ENCODE measurements at regions not wholly inside any gene's neighbourhood (a gene's known extent, or its start where the extent isn't known, plus 50 kb on each side); places are given as distances from the start of the nearest gene placed in this dataset.
"Not testable (repeated sequence)": the region's sequence is repeated elsewhere in the genome, so short reads cannot be mapped to it uniquely, and the experiment has no call there.

GRCh38 chr2:145797692-145798091 is 1277.8 kb upstream of the ZEB2 start:
- no peaks in the 10 kb centered on the region for H3K9me3 ChIP-seq
- 96 to 98% (median 97%) methylated on average over 4 of the region's 4 CpGs for WGBS, 3 donors
- no peak for TF ChIP-seq CTCF (IDR thresholded peaks at IDR 0.05)
- no peaks in the 10 kb centered on the region for H3K27me3 ChIP-seq (ENCODE audit: insufficient read depth in 3 of 3, low read length in 2 of 3)
- H3K27ac ChIP-seq, result no peak overlapping the region
- intact Hi-C loops (cut with DNase I), result no loop called here
- no peak for ATAC-seq
- H3K36me3 ChIP-seq (ENCODE audit: insufficient read depth in 1 of 2, low read depth in 1 of 2), result no peaks in the 10 kb centered on the region
- no peak overlapping the region for H3K4me3 ChIP-seq
- DNase-seq, result no peak
- H3K4me1 ChIP-seq, result no peaks in the 10 kb centered on the region

GRCh38 chr2:145792745-145793144 is 1272.8 kb upstream of the ZEB2 start:
- WGBS, 3 donors, result 47 to 60% (median 55%) methylated on average over 3 of the region's 3 CpGs
- ATAC-seq (no peak), DNase-seq (no peak)
- Histone ChIP-seq H3K36me3 (ENCODE audit: insufficient read depth in 1 of 2, low read depth in 1 of 2) (no peaks in the 10 kb centered on the region), H3K4me1 (no peaks in the 10 kb centered on the region), H3K27me3 (ENCODE audit: insufficient read depth in 3 of 3, low read length in 2 of 3) (no peaks in the 10 kb centered on the region), H3K9me3 (no peaks in the 10 kb centered on the region), H3K4me3 (no peak overlapping the region), H3K27ac (no peak overlapping the region)
- TF ChIP-seq CTCF (IDR thresholded peaks at IDR 0.05), result no peak
- intact Hi-C loops (cut with DNase I), result no loop called here

GRCh38 chr2:145789636-145790035 is 1269.7 kb upstream of the ZEB2 start:
- no peak for TF ChIP-seq CTCF (IDR thresholded peaks at IDR 0.05)
- H3K4me3 ChIP-seq, result no peak overlapping the region
- intact Hi-C loops (cut with DNase I), result no loop called here
- H3K27ac ChIP-seq, result no peak overlapping the region
- H3K27me3 ChIP-seq (ENCODE audit: insufficient read depth in 3 of 3, low read length in 2 of 3), result no peaks in the 10 kb centered on the region
- DNase-seq (no peak), ATAC-seq (no peak)
- WGBS, 3 donors, result 88 to 92% (median 90%) methylated on average over 3 of the region's 3 CpGs
- no peaks in the 10 kb centered on the region for H3K36me3 ChIP-seq (ENCODE audit: insufficient read depth in 1 of 2, low read depth in 1 of 2)
- H3K4me1 ChIP-seq, result no peaks in the 10 kb centered on the region
- H3K9me3 ChIP-seq, result no peaks in the 10 kb centered on the region

GRCh38 chr2:145787597-145788361 is 1267.9 kb upstream of the ZEB2 start:
- H3K4me1 ChIP-seq; ATAC-seq; H3K27me3 ChIP-seq (ENCODE audit: insufficient read depth in 3 of 3, low read length in 2 of 3); H3K27ac ChIP-seq; H3K4me3 ChIP-seq; intact Hi-C loops (cut with DNase I); H3K9me3 ChIP-seq; H3K36me3 ChIP-seq (ENCODE audit: insufficient read depth in 1 of 2, low read depth in 1 of 2); DNase-seq: not testable (repeated sequence)
- 93 to 97% (median 97%) methylated on average over 6 of the region's 6 CpGs for whole genome bisulfite sequencing, 3 donors

- ATAC-seq; H3K4me3 ChIP-seq; H3K4me1 ChIP-seq; H3K36me3 ChIP-seq (ENCODE audit: insufficient read depth in 1 of 2, low read depth in 1 of 2); H3K9me3 ChIP-seq; H3K27me3 ChIP-seq (ENCODE audit: insufficient read depth in 3 of 3, low read length in 2 of 3); intact Hi-C loops (cut with DNase I); H3K27ac ChIP-seq; DNase-seq: not testable (repeated sequence)
- WGBS, 3 donors, result 94 to 97% (median 95%) methylated on average over 5 of the region's 5 CpGs
Observed at GRCh38 chr2:145782607-145783006, 1262.7 kb upstream of the ZEB2 start.

- Histone ChIP-seq H3K27ac (no peak overlapping the region), H3K4me1 (no peaks in the 10 kb centered on the region), H3K36me3 (ENCODE audit: insufficient read depth in 1 of 2, low read depth in 1 of 2) (no peaks in the 10 kb centered on the region), H3K27me3 (ENCODE audit: insufficient read depth in 3 of 3, low read length in 2 of 3) (no peaks in the 10 kb centered on the region), H3K4me3 (no peak overlapping the region), H3K9me3 (no peaks in the 10 kb centered on the region)
- DNase-seq, result no peak
- TF ChIP-seq CTCF (IDR thresholded peaks at IDR 0.05), result no peak
- intact Hi-C loops (cut with DNase I), result no loop called here
- no peak for ATAC-seq
- 93 to 99% (median 95%) methylated on average over 3 of the region's 3 CpGs for WGBS, 3 donors
Observed at GRCh38 chr2:145777914-145778313, 1258.0 kb upstream of the ZEB2 start.

All from psoas muscle (tissue), 7 donors.